Hepatocyte (in vitro differentiated cells): ENCODE measurements at regions not wholly inside any gene's neighbourhood (a gene's known extent, or its start where the extent isn't known, plus 50 kb on each side); places are given as distances from the start of the nearest gene placed in this dataset.

Experiments used
- CTCF ChIP-seq: fragments of 200-600 bp; sonication (generic); IDR thresholded peaks from 2 replicates; pipeline ENCODE4 v1.5.1; 2016; ENCODE audit warnings: antibody characterized with exemption, mild to moderate bottlenecking; ENCODE audit not compliant: poor library complexity
- EZH2phosphoT487 ChIP-seq: fragments of 200-600 bp; sonication (generic); IDR thresholded peaks from one replicate; pipeline ENCODE4 v1.6.1; 2018; ENCODE audit warnings: antibody characterized with exemption, mild to moderate bottlenecking, low read depth, moderate library complexity; ENCODE audit not compliant: unreplicated experiment, severe bottlenecking

GRCh38 chr10:36989233-36989632, 136.2 kb upstream of the ANKRD30A start:
- TF ChIP-seq CTCF (no peak), EZH2phosphoT487 (no peak)
